Ovary (tissue), 3 donors: ENCODE measurements at regions not wholly inside any gene's neighbourhood (a gene's known extent, or its start where the extent isn't known, plus 50 kb on each side); places are given as distances from the start of the nearest gene placed in this dataset.

Source experiments
- CTCF ChIP-seq, 3 donors: fragments of 450-650 bp in 2 of 3; fragments of 200-600 bp in 1 of 3; IDR thresholded peaks; one replicate each; pipeline versions ENCODE4 v1.5.1 to v1.8.0; 2016 to 2022; ENCODE audit warnings: antibody characterized with exemption in 3 of 3, mild to moderate bottlenecking in 1 of 3
- POLR2A ChIP-seq: fragments of 450-650 bp; IDR thresholded peaks from one replicate; pipeline ENCODE4 v1.6.1; 2017; ENCODE audit warnings: antibody characterized with exemption, mild to moderate bottlenecking, moderate library complexity
- donor health status: DM: no; HTN: no; CAD: no.

- TF ChIP-seq CTCF (IDR thresholded peaks at IDR 0.05) = no peak
- TF ChIP-seq POLR2A = no peak
Measured at GRCh38 chr7:17402628-17403278, 104.3 kb downstream of the AHR start.
